ENCODE measurements at regions not wholly inside any gene's neighbourhood (a gene's known extent, or its start where the extent isn't known, plus 50 kb on each side); places are given as distances from the start of the nearest gene placed in this dataset.

DNA sequence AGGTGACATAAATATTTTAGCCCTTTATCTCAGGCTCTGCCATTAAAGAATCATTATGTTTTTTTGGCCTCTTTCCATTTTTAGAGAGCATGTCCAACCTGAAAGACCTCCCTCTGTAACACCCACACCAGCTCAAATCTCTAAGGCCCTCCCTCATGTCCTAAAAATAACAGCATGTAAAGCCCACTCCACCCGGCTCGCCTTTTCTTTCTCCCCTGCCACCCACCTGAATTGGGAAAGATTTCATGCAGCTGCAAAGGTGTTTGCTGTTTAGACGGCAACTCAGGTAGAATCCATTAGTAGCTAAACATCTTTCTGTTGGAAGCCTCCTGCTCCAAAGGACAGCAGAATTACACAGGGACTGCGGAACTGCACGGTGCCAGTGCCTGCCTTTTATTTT is 79.9 kb downstream of the DMRTA2 start:
- TF ChIP-seq EZH2phosphoT487 (IDR thresholded peaks at IDR 0.05; ENCODE audit: borderline replicate concordance, low read length) = no peak
- TF ChIP-seq, protein P1, sequence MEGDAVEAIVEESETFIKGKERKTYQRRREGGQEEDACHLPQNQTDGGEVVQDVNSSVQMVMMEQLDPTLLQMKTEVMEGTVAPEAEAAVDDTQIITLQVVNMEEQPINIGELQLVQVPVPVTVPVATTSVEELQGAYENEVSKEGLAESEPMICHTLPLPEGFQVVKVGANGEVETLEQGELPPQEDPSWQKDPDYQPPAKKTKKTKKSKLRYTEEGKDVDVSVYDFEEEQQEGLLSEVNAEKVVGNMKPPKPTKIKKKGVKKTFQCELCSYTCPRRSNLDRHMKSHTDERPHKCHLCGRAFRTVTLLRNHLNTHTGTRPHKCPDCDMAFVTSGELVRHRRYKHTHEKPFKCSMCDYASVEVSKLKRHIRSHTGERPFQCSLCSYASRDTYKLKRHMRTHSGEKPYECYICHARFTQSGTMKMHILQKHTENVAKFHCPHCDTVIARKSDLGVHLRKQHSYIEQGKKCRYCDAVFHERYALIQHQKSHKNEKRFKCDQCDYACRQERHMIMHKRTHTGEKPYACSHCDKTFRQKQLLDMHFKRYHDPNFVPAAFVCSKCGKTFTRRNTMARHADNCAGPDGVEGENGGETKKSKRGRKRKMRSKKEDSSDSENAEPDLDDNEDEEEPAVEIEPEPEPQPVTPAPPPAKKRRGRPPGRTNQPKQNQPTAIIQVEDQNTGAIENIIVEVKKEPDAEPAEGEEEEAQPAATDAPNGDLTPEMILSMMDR (IDR thresholded peaks at IDR 0.05; ENCODE audit: low read depth, low read length, poor library complexity, severe bottlenecking) = no peak

Measured in DOHH2 (cell line).